ENCODE measurements at regions not wholly inside any gene's neighbourhood (a gene's known extent, or its start where the extent isn't known, plus 50 kb on each side); places are given as distances from the start of the nearest gene placed in this dataset.

DNA sequence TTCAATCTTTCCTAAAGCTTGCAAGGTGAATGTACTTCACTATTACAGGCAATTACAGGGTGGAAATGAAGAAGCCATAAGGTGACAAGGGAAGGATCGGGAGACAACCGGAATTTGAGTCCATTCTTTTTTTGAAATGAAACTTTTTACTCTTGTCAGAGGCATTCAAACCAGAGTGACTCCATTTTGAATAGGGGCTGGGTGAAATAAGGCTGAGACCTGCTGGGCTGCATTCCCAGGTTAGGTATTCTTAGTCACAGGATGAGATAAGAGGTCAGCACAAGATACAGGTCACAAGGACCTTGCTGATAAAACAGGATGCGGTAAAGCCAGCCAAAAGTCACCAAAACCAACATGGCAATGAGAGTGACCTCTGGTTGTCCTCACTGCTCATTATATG is 363.3 kb downstream of the TYW1 start:
- intact Hi-C loops (cut with micrococcal nuclease) = no loop called here
- Histone ChIP-seq H2BK20ac (ENCODE audit: low read depth, low read length) (no peak overlapping the region), H2BK120ac (ENCODE audit: low read depth, low read length) (no peak overlapping the region), H3K27me3 (ENCODE audit: control insufficient read depth, insufficient read depth, low read length) (no peaks in the 10 kb centered on the region; the same call in 1 of the 2 replicates), H3K23ac (ENCODE audit: low read depth, low read length) (no peak overlapping the region), H3K56ac (ENCODE audit: extremely low read depth, insufficient read depth, low read length) (no peak overlapping the region), H4K20me1 (ENCODE audit: insufficient read depth, low read length) (no peaks in the 10 kb centered on the region), H3K4me1 (ENCODE audit: control insufficient read depth, insufficient read depth, low read length) (no peaks in the 10 kb centered on the region), H4K5ac (ENCODE audit: low read depth, low read length) (no peak overlapping the region), H3K4ac (ENCODE audit: low read depth, low read length) (no peak overlapping the region), H2BK15ac (ENCODE audit: low read depth, low read length) (no peak overlapping the region), H2AK5ac (ENCODE audit: low read depth, low read length) (no peak overlapping the region), H2BK5ac (ENCODE audit: low read depth, low read length, poor library complexity, severe bottlenecking) (no peak overlapping the region), H3K14ac (replicated peaks; ENCODE audit: low read depth, low read length) (no peak overlapping the region), H3K9me3 (ENCODE audit: control insufficient read depth, insufficient read depth, low read length) (peaks cover 7% of the 10 kb centered on the region; the same call in 1 of the 2 replicates), H3K27ac (ENCODE audit: insufficient read depth, low read length) (no peak overlapping the region), H4K8ac (ENCODE audit: low read depth in 2 of 2, low read length in 2 of 2) (no peak overlapping the region), H3K4me3 (ENCODE audit: insufficient read depth, low read depth, low read length) (no peak overlapping the region), H3K79me1 (ENCODE audit: low read depth in 1 of 2, low read length in 2 of 2) (no peaks in the 10 kb centered on the region), H3K4me2 (ENCODE audit: low read depth, low read length) (no peak overlapping the region), H3K9me1 (ENCODE audit: insufficient read depth, low read length) (no peaks in the 10 kb centered on the region), H2AFZ (replicated peaks; ENCODE audit: low read length, poor library complexity) (no peak overlapping the region), H3K18ac (ENCODE audit: low read depth, low read length) (no peak overlapping the region), H3K36me3 (ENCODE audit: control insufficient read depth, insufficient read depth, low read length) (no peaks in the 10 kb centered on the region), H3K9ac (ENCODE audit: low read depth, low read length) (no peak overlapping the region), H2AK9ac (replicated peaks; ENCODE audit: low read depth, low read length, poor library complexity) (no peak overlapping the region), H4K91ac (ENCODE audit: insufficient read depth, low read depth, low read length) (no peak overlapping the region)
- dilution Hi-C loops (cut with HindIII; ENCODE audit: low sequenced_read_pairs, unreplicated experiment) = no loop called here
- ChIA-PET CTCF (interaction anchor here (0.5 kb wide), 1 partner anchor 319 kb away, joined by 4 read pairs; no protein-coding TSS in a partner anchor), POLR2A (ENCODE audit: unreplicated experiment) (no interaction called here)
- in situ Hi-C loops (cut with MboI; ENCODE audit: low sequenced_read_pairs) = no loop called here
- ATAC-seq (ENCODE audit: low read depth) (no peak), DNase-seq (no peak)
- WGBS, 2 experiments (ENCODE audit: extremely low coverage in 2 of 2, insufficient read length in 1 of 2) = 70% methylated on average over 2 of the region's 3 CpGs; no CpG with 5 or more reads in 1 of the 2 experiments
- no TSS peak for BruUV-seq (replicated peaks)
- TF ChIP-seq MXI1 (IDR thresholded peaks at IDR 0.05; ENCODE audit: borderline replicate concordance, low read depth, low read length) (no peak), CHD1 (IDR thresholded peaks at IDR 0.05; ENCODE audit: low read depth, low read length) (no peak), MAZ (IDR thresholded peaks at IDR 0.05; ENCODE audit: borderline replicate concordance, low read depth, low read length) (no peak), RCOR1 (IDR thresholded peaks at IDR 0.05; ENCODE audit: insufficient replicate concordance, low read length) (no peak), FOS (IDR thresholded peaks at IDR 0.05; ENCODE audit: low read depth, low read length) (no peak), POLR2A (IDR thresholded peaks at IDR 0.05; ENCODE audit: low read depth, low read length) (no peak), MAFK (IDR thresholded peaks at IDR 0.05; ENCODE audit: low read depth, low read length) (no peak), NFE2L2 (IDR thresholded peaks at IDR 0.05; ENCODE audit: low read depth, low read length) (no peak), RFX5 (IDR thresholded peaks at IDR 0.05; ENCODE audit: low read depth, low read length) (no peak), BHLHE40 (IDR thresholded peaks at IDR 0.05; ENCODE audit: low read depth, low read length) (no peak), CEBPB (IDR thresholded peaks at IDR 0.05; ENCODE audit: low read depth, low read length) (no peak), SMC3 (IDR thresholded peaks at IDR 0.05; ENCODE audit: low read depth, low read length) (no peak), RAD21 (IDR thresholded peaks at IDR 0.05; ENCODE audit: low read length) (no peak)
- TF ChIP-seq, protein P1, sequence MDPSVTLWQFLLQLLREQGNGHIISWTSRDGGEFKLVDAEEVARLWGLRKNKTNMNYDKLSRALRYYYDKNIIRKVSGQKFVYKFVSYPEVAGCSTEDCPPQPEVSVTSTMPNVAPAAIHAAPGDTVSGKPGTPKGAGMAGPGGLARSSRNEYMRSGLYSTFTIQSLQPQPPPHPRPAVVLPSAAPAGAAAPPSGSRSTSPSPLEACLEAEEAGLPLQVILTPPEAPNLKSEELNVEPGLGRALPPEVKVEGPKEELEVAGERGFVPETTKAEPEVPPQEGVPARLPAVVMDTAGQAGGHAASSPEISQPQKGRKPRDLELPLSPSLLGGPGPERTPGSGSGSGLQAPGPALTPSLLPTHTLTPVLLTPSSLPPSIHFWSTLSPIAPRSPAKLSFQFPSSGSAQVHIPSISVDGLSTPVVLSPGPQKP (IDR thresholded peaks at IDR 0.05; ENCODE audit: borderline replicate concordance, low read depth, low read length) = no peak
- TF ChIP-seq, protein P2, sequence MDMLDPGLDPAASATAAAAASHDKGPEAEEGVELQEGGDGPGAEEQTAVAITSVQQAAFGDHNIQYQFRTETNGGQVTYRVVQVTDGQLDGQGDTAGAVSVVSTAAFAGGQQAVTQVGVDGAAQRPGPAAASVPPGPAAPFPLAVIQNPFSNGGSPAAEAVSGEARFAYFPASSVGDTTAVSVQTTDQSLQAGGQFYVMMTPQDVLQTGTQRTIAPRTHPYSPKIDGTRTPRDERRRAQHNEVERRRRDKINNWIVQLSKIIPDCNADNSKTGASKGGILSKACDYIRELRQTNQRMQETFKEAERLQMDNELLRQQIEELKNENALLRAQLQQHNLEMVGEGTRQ (IDR thresholded peaks at IDR 0.05; ENCODE audit: low read depth, low read length) = no peak
- TF ChIP-seq, protein P3, sequence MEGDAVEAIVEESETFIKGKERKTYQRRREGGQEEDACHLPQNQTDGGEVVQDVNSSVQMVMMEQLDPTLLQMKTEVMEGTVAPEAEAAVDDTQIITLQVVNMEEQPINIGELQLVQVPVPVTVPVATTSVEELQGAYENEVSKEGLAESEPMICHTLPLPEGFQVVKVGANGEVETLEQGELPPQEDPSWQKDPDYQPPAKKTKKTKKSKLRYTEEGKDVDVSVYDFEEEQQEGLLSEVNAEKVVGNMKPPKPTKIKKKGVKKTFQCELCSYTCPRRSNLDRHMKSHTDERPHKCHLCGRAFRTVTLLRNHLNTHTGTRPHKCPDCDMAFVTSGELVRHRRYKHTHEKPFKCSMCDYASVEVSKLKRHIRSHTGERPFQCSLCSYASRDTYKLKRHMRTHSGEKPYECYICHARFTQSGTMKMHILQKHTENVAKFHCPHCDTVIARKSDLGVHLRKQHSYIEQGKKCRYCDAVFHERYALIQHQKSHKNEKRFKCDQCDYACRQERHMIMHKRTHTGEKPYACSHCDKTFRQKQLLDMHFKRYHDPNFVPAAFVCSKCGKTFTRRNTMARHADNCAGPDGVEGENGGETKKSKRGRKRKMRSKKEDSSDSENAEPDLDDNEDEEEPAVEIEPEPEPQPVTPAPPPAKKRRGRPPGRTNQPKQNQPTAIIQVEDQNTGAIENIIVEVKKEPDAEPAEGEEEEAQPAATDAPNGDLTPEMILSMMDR (conservative IDR thresholded peaks at IDR 0.05; ENCODE audit: low read depth, low read length) = no peak

Measured in IMR-90 (cell line).